DMS79 treated with DMSO at 0.1 percent for 48 hours (cell line): ENCODE measurements at regions not wholly inside any gene's neighbourhood (a gene's known extent, or its start where the extent isn't known, plus 50 kb on each side); places are given as distances from the start of the nearest gene placed in this dataset.

ENCODE experiments used
- DNase-seq: peaks from one replicate; lab custom pipeline; 2025; lab: John Stamatoyannopoulos, UW

- no peak for DNase-seq
Observed at GRCh38 chr9:82216435-82216834, 227.9 kb downstream of the SPATA31D1 start.

- DNase-seq = no peak
Observed at GRCh38 chr9:82223442-82223841, 234.9 kb downstream of the SPATA31D1 start.

- no peak for DNase-seq
Observed at GRCh38 chr9:82231411-82231810, 242.8 kb downstream of the SPATA31D1 start.

GRCh38 chr9:82234160-82234943 lies 245.8 kb downstream of the SPATA31D1 start:
- no peak for DNase-seq

- DNase-seq = no peak
Observed at GRCh38 chr9:82242285-82242963, 253.9 kb downstream of the SPATA31D1 start.

GRCh38 chr9:82247318-82247717 lies 258.7 kb downstream of the SPATA31D1 start:
- no peak for DNase-seq

- DNase-seq = no peak
Observed at GRCh38 chr9:82252116-82252515, 263.5 kb downstream of the SPATA31D1 start.

GRCh38 chr9:82254646-82255367 lies 266.2 kb downstream of the SPATA31D1 start:
- DNase-seq = no peak

- DNase-seq = no peak
Observed at GRCh38 chr9:82255481-82256176, 267.1 kb downstream of the SPATA31D1 start.

GRCh38 chr9:82260691-82261090 lies 272.1 kb downstream of the SPATA31D1 start:
- no peak for DNase-seq

- no peak for DNase-seq
Observed at GRCh38 chr9:82263619-82264018, 275.0 kb downstream of the SPATA31D1 start.

GRCh38 chr9:82271106-82271561 lies 282.6 kb downstream of the SPATA31D1 start:
- no peak for DNase-seq

GRCh38 chr9:82273121-82273520 lies 284.5 kb downstream of the SPATA31D1 start:
- DNase-seq = no peak

GRCh38 chr9:82275258-82275927 lies 286.8 kb downstream of the SPATA31D1 start:
- DNase-seq = no peak

GRCh38 chr9:82281066-82281465 lies 292.5 kb downstream of the SPATA31D1 start:
- DNase-seq = no peak

- no peak for DNase-seq
Observed at GRCh38 chr9:82284758-82285157, 296.2 kb downstream of the SPATA31D1 start.

- DNase-seq = no peak
Observed at GRCh38 chr9:82295181-82295580, 306.6 kb downstream of the SPATA31D1 start.

- no peak for DNase-seq
Observed at GRCh38 chr9:82299870-82300269, 311.3 kb downstream of the SPATA31D1 start.

- no peak for DNase-seq
Observed at GRCh38 chr9:82302968-82303655, 314.5 kb downstream of the SPATA31D1 start.

GRCh38 chr9:82308836-82309235 lies 320.3 kb downstream of the SPATA31D1 start:
- no peak for DNase-seq

- DNase-seq = no peak
Observed at GRCh38 chr9:82313697-82314096, 325.1 kb downstream of the SPATA31D1 start.
